ENCODE measurements at regions not wholly inside any gene's neighbourhood (a gene's known extent, or its start where the extent isn't known, plus 50 kb on each side); places are given as distances from the start of the nearest gene placed in this dataset.

- TF ChIP-seq CTCF (IDR thresholded peaks at IDR 0.05) = no peak
- no peak for TF ChIP-seq POLR2A (IDR thresholded peaks at IDR 0.05)
These were observed 643.9 kb downstream of the TRIML1 start for GRCh38 chr4:188783175-188783574.

Measured in lower leg skin (tissue), 3 donors.